Activated naive CD4-positive, alpha-beta T cell (primary cell): ENCODE measurements at regions not wholly inside any gene's neighbourhood (a gene's known extent, or its start where the extent isn't known, plus 50 kb on each side); places are given as distances from the start of the nearest gene placed in this dataset.
"Not testable (repeated sequence)": the region's sequence is repeated elsewhere in the genome, so short reads cannot be mapped to it uniquely, and the experiment has no call there.

Source experiments
- DNase-seq, 4 experiments: peaks; one replicate each; lab custom pipeline; 2025; lab: John Stamatoyannopoulos, UW

GRCh38 chr5:71907001-71907588 lies 188.0 kb downstream of the CARTPT start:
- no peak for DNase-seq

DNA sequence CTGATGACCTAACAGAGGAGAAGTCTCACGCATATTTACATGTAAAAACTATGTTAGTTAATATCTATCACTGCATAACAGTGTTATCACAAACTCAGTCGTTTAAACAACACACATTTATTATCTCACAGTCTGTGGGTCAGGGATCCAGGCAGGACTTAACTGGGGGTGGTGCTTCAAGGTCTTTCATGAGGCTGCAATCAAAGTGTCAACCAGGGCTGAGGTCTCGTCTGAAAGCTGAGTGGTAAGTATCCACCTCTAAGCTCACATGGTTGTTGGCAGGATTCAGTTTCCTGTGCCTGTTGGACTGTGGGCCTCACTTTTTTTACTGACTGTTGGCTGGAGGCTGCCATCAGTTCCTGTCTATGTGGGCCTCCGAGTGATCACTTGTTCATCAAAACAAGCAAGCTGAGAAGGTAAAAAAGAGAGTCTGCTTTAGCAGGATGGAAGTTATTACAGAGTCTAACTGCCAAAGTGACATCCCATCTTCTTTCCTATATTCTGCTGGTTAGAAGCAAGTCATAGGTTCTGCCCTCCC lies 188.6 kb downstream of the CARTPT start:
- DNase-seq: no peak

- DNase-seq: no peak
Measured at GRCh38 chr5:71910741-71911140, 191.7 kb downstream of the CARTPT start.

DNA sequence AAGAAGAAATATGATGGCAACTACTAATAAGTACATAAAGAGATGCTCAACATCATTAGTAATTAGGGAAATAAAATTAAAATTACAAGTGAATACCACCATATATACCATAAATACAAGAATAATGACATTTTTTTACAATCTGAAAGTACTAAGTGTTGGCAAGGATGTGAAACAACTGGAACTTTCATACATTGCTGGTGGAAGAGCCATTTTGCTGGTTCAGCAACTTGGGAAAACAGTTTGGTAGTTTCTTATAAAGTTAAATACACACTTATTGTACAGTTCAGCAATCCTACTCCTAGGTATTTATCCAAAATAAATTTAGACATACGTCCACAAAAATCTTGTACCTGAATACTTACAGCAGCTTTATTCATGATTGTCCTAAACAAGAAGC lies 192.9 kb downstream of the CARTPT start:
- no peak for DNase-seq

- DNase-seq: no peak
Measured at GRCh38 chr5:71914281-71914680, 193.0 kb upstream of the MAP1B start.

- no peak for DNase-seq
Measured at GRCh38 chr5:71922584-71923106, 184.6 kb upstream of the MAP1B start.

DNA sequence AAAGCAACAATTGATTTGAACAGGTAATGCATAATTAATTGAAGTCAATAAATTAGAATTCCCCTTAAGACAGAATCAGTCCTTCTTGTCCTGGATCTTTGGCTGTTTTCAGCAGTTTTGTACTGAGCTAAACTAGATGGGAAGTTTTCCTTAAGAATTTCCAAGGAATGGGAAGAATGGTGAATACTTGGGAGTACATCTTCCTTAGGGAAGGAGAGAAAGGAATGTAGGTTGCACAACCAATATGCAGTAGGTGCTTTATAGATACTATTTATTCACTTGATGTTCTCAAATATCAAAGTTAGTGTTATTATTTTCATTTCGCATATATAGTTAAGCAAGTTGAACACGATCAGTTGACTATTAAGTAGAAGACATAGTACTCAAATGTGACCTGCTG lies 183.5 kb upstream of the MAP1B start:
- no peak for DNase-seq

- no peak for DNase-seq
Measured at GRCh38 chr5:71924325-71924724, 182.9 kb upstream of the MAP1B start.

DNA sequence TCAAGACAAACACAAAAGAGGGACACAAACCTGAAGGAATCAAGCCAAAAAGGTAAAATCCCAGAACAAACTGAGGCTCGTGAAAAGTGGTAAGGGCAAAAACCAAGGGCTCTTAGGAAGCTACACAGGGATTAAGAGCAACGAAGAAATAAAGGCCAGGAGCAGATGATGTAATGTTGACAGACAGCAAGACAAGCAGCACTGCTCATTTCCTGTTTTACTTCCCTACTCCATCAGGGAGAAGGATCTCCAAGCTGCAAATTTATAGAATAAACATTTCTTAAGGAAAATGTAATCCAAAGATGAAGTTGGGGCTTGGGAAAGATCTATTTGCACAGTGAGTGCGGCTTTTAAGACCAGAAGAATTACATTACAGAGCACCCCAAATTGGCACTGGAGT lies 182.3 kb upstream of the MAP1B start:
- no peak for DNase-seq

GRCh38 chr5:71925608-71926091 lies 181.6 kb upstream of the MAP1B start:
- no peak for DNase-seq

GRCh38 chr5:71929003-71929402 lies 178.3 kb upstream of the MAP1B start:
- DNase-seq: no peak

DNA sequence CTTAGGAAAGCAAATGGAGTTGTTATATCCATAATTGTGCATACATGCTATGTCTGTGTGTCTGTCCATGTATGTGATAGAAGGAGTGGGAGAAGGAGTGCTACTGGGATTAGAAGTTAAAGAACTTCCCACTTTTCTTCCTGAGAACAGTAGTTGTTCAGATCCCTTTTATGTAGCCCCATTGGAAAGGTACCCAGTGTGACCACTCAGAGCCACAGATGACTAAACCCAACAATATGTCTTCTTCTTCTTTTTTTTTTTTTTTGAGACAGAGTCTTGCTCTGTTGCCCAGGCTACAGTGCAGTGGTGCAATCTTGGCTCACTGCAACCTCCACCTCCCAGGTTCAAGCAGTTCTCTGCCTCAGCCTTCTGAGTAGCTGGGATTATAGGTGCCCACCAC lies 176.7 kb upstream of the MAP1B start:
- not testable (repeated sequence) for DNase-seq

- DNase-seq: no peak
Measured at GRCh38 chr5:71932131-71932654, 175.1 kb upstream of the MAP1B start.

DNA sequence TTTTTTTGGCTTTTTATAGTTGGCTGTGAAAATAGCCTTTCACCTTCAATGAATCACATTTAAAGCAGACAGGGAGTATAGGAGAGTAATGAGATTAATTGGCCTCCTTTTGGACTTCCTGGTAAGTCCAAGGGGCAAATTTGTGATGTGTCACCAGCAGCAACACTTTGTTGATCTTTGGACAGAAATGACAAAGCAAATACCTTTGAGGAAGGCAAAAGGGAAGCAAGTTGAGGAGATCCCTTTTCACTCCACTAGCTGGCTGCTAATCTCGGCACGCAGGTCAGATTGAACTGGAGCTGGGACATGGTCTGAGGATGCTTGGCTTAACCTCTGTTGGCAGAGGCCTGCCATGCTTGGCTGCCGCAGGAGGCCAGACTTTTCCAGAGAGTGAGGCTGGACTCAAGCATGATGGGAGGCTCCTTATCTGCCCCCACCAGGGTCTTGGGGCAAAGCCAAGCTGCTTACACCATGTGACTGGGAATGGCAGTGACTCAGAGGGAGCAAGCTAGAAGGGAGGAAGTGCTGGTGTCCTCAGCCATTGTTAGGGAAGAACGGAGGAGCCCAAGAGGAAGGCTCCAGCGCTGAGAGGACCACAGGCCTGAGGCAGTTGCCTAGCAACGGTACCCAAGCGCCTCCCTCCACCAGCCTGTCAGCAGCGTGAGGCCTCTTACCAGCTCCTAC lies 174.5 kb upstream of the MAP1B start:
- DNase-seq: no peak

DNA sequence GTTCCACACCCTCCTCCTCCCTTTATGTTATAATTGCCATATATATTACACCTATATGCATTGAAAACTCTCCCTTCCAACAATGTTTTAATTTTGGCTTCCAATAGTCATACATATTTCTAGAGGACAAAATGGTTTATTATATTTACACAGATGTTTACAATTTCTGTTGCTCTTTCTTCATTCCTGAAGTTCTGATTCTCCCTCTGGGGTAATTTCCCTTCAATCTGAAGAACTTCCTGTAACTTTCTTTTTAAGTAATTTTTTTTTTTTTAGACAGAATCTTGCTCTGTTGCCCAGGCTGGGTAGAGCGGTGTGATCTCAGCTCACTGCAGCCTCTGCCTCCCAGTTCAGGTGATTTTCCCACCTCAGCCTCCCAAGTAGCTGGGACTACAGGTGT lies 173.0 kb upstream of the MAP1B start:
- DNase-seq: no peak

DNA sequence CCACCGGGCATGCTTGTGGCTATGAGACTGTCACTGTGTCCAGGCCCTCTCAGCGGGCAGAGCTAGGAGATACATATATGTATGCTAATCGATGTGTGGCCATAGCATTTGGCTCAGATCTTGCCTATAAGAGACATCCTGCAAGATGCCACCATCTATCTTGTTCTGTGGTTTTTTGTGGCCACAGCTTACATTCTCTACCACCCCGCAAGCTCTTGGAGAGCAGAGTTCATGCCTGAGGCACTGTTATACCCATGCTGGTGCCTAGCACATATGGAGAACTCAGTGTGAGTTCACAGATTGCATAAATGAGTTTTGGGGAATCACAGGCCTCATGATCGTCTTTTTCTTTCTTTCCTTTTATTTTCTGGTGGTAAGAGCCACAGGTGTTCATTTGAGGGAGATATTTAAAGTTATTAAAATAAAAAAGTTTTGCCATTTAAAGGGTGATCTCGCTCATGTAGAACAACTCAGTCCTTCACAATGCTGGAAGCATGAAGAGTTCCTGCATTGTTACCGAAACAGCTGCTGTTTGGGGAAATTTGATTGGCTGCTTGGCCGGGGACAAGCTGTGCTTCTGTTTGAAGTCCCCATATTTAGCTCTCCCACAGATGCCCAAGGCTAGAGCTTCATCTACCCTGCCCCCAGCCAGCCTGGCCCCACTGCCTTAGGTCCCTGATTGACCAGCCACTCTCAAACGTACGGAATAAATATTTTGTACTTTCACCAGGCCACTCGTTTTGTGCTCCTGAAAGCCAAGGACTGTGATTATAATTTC lies 169.2 kb upstream of the MAP1B start:
- DNase-seq: no peak

GRCh38 chr5:71938895-71939294 lies 168.4 kb upstream of the MAP1B start:
- DNase-seq: no peak

GRCh38 chr5:71939452-71940230 lies 167.6 kb upstream of the MAP1B start:
- no peak for DNase-seq

- DNase-seq: no peak
Measured at GRCh38 chr5:71943874-71944273, 163.4 kb upstream of the MAP1B start.

DNA sequence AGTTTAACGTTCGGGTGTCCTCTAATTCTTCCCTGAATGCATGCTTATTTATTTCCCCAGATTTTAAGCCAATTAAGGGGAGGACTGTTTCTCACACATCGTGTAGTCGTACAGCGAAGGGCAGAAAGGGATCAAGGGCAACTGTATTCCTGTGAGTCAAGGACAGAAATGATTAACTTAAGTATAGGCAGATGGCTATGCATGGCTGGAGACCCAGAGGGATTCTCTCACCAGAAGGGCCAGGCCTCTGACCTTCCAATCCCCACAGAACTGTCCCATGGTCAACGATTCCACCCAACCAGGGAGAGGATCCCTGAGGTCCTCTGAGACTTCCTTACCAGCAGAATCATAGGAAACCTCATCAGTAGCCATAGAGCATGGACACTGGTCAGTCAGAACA lies 161.8 kb upstream of the MAP1B start:
- no peak for DNase-seq

- DNase-seq: no peak
Measured at GRCh38 chr5:71946343-71947030, 160.8 kb upstream of the MAP1B start.
